Esophagus mucosa (tissue), 1 donor: ENCODE measurements at regions not wholly inside any gene's neighbourhood (a gene's known extent, or its start where the extent isn't known, plus 50 kb on each side); places are given as distances from the start of the nearest gene placed in this dataset.
A peak's percentile ranks its signal among the peaks of the same experiment; 100 is the strongest.

Source experiments
- ATAC-seq: fragments of 200-7000 bp; cut with Tn5 transposase; one replicate; pipeline ENCODE4 v1.9.1; 2020
- donor health status: DM: yes; HTN: yes; CAD: no.

DNA sequence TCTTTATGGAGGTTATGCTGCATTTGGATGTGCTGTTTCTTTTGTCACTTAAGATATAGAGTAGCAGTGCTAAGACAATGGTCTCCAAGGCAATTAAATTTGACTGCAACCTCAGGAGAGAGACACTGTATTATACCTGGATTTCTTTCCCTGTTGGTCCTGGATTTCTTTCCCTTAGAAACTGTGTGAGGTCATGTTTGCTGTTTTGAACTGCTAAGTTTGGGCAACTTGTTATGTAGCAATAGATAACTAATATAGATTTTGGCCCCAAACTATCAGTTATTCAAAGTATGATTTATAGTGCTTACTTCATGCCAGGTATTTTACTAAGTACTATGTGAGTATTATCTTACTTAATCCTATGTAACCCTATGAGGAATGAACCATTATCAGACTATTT, 458.4 kb downstream of the HS3ST3B1 start:
- no peak for ATAC-seq

DNA sequence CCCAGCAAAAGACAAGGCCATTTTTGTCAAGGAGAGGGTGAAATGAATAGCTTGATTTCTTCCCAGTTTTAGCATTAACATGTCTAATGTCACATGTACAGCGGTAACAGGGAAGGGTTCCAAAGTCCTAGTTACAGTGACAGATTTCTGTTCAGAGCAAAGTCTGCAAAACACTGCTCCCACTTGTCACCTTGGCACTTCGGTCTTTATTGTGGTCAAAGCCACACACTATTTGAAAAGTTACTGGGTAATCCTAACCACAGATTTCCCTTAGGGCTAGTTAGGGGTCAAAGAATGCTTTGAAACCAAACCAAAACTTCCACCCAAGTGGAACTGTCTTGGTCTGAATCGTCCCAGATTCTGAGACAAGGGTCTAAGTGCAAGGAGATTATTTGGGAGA, 455.6 kb downstream of the HS3ST3B1 start:
- ATAC-seq: no peak

DNA sequence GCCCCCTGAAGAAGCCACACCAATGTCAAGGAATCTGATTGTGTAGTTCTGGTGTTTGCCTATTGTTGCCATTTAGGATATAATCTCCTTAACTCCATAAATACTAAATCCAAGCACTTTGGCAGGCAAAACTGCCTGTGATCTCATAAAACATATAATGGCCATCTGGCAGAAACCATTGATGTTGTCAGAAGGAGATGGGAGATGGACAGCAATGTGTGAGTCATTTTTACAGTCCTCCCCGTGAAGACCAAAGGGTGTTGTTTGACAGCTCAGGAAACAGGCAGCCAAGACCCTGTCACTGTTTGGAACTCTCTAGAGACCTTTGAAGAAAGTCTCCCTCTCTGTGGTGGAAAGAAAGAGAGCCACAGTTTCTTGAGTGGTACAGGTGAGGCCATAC, 454.1 kb downstream of the HS3ST3B1 start:
- no peak for ATAC-seq

DNA sequence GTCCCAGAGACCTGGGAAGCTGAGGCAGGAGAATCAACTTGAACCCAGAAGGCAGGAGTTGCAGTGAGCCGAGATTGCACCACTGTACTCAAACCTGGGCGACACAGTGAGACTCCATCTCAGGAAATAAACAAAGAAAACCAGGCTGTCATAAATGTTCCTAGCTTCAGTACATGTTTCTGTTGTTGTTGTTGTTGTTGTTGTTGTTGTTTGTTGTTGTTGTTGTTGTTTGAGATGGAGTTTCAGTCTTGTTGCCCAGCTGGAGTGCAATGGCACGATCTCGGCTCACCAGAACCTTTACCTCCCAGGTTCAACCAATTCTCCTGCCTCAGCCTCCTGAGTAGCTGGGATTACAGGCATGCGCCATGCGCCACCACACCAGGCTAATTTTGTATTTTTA, 452.5 kb downstream of the HS3ST3B1 start:
- no peak for ATAC-seq

DNA sequence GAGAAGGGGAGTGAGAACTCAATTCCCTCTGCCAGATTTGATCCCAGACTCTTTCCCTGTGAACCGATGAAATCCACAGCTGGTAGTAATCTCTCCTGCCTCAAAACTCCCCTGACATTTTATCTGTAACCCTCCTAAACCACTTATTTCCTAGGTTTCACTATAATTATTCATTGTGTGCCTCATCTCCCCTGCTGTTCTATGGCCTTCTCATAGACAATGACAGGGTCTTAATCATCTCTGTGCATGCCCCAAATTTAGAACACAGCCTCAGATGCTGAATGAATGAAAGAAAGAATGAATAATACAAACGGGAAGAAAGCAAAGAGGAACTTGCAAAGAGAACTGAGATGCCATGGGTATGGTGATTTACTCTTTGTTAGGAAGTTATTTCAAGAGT, 451.1 kb downstream of the HS3ST3B1 start:
- ATAC-seq: no peak

DNA sequence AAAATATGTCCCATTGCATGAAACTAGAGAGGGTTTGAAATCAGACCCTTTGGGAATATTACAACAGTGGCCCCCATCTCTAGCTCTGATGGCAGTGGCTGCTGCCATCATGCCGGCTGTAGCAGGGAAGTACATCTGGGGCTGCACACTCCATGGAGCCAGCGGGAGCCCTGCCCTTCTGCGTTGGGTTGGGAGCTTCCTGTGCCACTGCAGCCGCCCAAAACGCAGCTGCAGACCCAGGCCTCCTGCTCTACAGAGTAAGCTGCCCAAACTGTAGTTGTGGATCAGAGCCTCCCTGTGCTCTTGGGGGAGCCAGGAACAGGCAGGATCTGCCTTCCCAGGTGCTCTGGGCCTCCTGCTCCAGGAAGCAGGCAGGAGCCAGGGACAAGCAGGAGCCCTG, 450.0 kb downstream of the HS3ST3B1 start:
- no peak for ATAC-seq

DNA sequence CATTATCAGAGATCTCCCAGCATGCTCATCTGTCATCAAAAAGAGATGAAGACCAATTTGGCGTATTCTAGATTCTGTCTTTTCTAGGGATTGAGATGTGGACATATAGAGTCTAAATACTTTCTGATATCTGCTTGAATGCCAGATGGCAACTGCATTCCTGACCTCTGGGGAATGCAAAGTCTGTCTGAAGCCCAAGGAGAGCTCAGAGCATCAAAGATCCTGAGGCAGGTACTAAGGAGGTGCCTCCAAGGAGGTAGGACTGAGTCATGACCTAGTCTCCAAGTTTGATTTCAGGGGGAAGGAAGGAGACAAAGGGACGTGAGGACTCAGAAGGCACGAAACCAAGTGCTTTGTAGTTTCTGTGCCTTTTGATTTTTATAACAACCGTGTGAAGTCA, 448.4 kb downstream of the HS3ST3B1 start:
- no peak for ATAC-seq

DNA sequence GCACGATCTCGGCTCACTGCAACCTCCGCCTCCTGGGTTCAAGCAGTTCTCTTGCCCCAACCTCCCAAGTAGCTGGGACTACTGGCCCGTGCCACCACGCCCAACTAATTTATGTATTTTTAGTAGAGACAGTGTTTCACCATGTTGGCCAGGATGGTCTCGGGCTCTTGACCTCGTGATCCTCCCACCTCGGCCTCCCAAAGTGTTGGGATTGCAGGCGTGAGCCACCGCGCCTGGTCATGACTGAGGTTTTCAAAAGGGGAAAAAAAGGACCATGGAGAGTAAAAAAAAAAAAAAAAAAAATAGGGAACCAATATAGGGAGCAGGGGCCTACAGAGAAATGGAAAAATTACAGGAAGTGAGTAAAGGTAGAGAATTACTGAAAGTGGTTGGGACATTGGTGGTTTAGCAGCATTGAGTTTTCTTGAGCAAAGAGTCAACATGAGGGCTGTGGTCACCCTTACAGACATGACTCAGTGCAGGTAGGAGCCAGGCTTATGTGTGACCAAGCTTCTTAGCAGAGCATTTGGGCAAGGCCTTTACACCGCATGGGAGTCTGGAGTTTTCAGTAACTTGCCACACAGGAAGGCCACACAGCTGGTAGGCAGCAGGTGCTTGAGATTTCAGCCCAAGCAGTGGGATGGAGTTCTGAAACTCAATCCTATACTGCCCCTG, 447.3 kb downstream of the HS3ST3B1 start:
- peak; percentile 89 for ATAC-seq

DNA sequence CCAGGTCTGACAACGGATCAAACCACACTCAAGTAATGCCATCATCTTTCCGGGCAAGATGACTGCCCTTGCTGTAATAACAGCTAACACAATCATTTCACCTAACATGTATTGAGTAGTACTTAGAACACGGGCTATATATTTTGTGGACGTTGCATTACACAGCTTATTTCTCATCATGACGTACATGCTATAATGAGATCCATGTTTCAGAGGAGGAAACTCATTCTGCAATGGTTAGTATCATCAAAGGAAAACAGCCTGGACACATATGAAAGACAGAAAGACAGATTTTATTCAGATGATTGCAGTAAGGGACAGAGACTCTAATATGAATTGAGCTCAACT, 446.7 kb downstream of the HS3ST3B1 start:
- ATAC-seq: no peak

DNA sequence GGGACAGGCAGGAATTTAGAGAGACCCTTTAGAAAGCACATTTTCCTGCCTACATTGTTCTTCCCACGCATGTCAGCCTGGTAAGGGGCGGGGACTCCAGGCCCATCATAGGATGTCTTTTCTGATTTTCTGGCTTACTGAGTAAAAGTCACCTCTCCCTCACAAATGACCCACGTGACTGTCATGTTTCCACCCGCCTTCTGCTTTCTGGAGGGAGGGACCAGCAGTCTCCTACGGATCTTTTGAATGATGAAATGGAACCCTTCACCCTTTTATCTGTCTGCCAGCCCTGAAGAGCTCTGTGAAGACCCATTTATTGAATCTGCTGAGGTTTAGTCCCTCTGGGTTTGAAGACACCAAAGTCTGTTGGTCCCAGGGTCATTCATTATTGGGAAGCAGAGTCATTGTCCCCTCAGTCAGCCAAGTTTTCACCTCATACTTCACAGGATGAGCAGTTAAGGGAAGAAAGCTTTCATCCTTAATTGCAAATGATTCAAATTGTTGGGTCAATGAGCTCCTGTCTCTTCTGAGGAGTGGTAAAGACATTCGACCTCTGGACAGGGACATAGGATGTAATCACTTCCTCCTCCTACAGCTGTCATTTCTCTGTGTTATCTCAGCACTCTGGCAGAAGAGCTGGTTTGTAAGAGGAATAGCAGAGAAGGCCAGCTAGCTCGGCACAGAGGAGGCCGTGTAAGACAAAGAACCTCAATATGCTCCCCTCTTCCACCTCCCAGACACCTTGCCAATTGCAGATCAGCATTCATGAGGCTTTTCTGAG, 446.1 kb downstream of the HS3ST3B1 start:
- no peak for ATAC-seq

DNA sequence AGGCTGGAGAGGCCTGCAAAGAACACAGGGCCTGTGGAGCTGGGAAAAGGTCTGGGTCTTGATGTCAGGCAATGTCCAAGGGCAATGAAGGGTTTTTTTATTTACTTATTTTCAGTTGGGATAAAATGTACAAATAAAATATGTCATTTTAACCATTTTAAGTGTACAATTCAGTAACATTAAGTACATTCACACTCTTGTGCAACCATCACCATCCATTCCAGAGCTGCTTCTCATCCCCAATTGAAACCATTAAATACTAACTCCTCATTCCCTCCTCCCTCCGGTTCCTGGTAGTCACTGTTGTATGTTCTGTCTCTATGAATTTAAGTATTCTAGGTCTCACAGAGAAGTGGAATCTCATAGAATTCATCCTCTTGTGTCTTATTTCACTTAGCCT, 444.7 kb downstream of the HS3ST3B1 start:
- ATAC-seq: no peak

DNA sequence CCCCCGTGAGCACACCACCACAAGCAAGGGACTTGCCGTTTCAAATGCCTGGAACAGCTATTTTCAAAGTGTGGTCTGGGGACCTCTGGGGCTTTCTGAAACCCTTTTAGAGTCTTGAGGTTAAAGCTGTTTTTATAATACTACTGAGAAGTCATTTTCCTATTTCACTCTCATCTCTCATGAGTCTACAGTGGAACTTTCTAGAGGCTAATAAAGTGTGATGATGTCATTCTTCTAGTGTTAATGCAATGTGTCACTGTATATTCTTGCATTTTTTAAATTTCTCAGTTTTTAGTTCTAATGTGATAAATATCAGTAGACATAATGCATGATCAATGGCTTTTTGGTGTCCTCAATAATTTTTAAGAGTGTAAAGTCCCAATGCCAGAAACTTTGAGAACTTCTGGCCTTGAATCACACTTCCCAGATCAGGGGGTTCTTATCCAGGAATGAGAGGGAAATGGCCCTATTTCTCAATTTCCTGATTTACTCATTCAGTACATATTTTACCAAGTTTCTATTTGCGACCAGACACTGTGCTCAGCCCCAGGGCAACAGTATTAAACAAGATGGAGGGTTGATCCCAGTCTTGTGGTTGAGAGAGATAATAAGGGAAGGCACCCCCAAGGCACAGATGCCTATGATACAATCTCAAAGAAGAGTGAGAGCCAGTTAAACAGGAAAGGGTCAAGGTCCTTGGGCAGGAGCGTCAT, 444.0 kb downstream of the HS3ST3B1 start:
- no peak for ATAC-seq

DNA sequence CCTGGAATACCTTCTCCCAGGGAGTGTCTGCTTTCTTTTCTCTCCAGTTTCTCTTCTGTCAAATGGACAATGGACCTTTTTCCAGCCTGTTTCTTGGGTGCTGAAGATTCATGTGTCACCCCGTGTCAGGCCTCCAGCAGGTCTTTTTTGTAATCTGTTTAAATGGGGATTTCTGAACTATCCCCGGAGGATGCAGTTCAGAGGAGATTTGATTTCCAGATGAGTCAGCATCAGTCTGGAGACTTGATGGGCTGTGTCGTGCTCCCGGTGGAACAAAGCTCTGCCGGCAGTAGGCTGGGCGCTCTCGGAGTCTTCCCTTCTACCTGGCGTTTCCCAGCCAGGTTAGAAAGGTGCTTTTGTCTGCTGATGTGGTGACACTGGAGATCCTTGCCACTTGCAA, 440.6 kb downstream of the HS3ST3B1 start:
- no peak for ATAC-seq

DNA sequence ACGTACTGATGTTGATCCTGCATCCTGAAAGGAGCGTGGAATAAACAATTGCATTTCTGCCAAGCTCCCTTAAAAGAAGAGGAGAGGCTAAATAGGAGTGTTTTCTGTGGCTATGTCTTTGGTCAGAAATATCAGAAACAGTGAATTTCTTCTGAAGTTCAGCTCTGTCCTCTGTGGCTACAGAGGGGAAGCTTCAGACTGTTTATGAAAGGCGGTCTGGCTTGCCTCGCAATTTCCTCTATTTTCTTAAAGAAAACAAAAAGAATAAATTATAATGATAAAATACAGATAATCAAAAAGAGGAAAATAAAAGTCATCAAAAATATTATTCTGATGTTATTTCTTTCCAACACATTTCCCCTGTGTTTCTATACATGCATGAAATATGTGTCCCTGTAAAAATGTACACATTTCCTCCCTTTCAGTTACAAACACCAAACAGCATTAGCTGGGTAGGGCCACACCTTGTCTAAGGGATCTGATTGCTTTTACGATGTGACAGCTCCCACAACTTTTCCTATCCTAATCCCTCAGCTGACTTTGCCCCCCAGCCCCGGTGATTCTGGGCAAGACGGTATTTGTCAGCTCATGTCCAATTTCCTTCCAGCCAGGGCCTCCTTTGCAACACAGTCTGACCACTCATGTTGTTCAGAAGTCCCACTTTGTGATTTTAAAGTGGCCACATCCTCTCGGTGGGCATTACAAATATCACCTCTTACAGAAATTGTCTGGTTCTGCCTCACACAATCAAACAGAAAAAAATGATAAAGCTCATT, 439.0 kb downstream of the HS3ST3B1 start:
- no peak for ATAC-seq

DNA sequence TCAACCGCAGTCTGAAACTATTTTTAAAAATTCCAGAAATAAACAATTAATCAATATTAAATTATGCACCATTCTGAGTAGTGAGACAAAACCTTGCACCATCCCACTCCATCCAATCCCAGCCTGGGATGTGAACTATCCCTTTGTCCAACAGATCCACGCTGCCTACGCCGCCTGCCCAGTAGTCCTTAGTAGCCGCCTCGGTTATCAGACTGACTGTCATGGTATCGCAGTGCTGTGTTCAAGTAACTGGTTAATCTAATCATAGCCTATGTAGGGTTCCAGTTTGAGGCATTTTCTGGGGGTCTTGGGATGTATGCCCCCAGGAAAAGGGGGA, 437.7 kb downstream of the HS3ST3B1 start:
- peak; percentile 4 for ATAC-seq

DNA sequence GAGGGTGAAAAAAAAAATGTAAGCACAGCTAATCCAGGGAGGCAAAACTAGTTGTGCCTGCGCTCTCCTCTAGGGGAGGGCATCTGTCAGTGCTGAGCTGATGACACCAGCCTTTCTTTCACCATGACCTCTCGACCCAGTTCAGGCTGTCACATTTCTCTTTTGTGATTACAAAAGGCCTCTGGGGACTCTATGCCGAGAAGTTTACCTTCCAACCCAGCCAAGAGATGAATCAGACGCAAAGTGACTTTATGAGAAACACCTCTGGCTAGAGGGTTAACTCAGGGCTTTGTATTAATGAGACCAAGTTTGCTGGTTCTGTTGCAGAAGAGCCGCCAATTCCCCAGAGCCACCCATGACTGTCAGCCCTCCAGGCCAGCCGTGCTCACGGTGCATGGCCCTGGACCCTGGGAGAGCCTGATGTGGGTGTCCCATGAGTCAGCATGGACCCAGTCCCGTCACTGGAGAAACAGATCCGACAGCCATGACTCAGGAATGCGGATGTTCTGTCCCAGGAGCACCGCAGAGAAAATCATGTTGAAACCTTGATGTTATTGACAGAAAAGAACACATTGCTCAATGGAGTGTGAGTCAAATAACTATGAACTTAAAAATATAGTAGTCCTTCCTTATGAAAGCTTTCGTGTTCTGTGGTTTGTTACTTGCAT, 437.2 kb downstream of the HS3ST3B1 start:
- peak; percentile 98 for ATAC-seq

DNA sequence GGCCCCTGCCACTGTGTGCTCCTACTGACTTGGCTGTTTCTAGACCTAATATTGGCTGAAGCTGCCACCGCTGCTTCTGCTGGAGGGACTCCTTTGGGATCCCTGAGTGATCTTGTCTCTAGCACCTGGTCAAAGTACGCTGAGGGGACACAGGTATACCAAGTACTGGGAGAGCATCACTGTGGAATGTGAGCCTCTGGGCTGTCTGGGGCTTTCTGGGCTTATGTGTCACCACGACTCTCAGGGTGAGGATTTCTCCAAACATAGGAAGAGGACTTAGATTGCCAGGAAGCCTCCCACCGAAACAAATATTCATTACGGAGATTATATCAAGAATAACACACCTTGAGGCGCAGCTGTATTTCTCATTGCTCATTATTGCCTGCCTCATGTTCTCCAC, 435.8 kb downstream of the HS3ST3B1 start:
- ATAC-seq: no peak

DNA sequence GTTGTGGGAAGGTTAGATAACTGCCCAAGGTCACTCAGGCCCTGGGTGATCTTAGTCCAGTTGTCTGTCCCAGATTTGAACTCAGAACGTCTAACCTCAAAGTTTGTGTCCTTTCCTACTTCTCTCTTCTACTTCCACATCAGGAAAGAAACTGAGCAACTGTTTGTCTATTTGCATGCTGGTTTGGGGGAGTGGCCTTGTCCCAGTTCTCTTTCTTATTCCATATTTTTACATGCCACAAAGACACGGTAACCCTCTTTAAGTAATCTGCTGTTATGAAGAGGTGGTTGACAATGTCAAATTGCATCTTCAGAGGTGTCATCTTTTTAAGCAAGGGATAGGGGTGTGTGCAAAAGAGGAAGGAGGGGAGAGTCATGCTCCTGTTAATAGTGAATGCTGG, 432.5 kb downstream of the HS3ST3B1 start:
- no peak for ATAC-seq

DNA sequence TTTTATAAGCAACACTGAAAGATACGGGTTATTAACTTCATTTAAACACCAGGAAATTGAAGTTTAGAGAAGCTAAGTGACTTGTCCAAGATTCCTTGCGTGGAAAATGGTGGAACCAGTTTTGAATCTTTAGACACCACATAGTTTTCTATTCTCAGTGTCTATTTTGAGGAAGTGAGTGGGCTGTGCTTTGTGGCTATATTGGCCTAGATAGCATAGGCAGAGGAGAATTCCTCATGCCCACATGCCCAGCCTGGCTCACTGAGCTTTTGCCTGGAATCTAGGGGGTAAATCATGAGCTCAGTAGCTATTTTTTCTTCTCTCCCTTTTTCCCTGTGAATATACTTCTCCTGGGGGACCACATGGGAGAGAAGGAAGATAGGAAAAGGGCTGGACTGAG, 431.3 kb downstream of the HS3ST3B1 start:
- ATAC-seq: no peak

DNA sequence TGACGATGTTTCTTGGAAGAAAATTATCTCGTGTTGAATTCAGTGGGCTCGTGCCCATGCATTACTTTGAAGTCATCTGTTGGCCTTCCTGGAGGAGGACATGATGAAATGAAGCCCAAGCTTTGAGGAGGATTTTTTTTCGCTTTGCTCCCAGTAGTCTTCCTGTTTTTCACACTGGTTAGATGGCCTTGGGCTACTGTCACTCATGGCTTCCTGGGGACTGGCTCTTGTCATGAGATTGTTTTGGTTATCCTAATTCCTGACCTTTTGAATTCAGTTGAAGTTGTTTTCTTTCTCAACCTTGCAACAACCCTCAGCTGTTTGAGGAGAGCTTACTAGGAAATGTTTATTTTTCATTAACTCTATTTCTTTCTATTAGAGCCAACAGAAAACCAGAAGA, 430.7 kb downstream of the HS3ST3B1 start:
- ATAC-seq: no peak

DNA sequence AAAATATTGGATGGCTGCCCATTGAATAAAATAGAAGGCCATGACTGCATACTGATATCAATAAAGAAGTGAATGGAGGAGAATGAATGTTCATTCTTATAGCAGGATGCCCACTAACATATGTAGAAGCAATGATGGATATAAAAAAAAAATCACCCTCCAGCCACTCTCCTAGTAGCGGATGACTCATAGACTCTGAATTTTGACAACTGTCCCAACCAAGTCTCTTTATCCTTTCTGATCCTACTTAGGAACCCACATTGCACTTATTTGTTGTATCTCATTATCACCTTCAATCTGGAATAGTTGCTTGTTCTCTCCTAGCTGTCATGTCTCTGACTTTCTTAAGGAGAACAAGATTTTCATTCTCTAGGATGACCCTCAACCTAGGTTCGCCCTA, 429.9 kb downstream of the HS3ST3B1 start:
- peak; percentile 26 for ATAC-seq

DNA sequence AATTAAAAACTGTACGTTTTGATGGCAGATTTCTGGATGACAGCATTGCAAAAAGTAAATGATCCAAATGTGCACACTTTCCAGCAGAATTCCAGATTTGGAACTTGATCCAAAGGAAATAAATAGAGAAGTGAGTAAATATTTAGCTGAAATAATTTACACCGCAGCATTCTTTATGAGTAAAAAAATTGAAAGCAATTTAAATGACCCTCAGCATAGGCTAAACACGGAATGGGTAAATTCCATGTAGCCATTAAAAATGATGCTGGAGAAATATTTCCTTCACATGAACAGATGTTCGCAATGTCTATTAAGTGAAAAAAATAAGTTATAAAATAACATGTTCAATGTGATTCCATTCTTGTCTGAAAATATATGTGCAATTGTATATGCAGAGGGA, 424.8 kb downstream of the HS3ST3B1 start:
- no peak for ATAC-seq

DNA sequence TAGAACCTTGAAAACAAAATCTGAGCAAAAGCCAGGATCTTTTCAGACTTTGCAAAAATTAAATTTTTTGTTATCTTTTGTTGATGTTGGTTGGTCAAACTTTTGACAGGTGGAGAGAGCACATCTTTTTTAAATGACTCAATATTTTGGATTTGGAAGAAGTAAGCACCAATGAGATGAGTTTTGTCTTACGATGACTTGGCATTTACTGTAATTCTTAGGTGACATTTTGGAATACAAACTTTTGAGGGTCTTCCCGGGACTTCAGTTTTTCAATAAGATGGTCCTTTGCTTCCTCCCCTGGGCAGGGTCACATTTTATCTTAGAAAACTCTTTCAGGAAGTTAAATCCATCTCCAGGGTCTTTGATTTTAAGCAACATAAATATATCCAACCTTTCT, 423.9 kb downstream of the HS3ST3B1 start:
- ATAC-seq: no peak
